ENCODE measurements at regions not wholly inside any gene's neighbourhood (a gene's known extent, or its start where the extent isn't known, plus 50 kb on each side); places are given as distances from the start of the nearest gene placed in this dataset.
"Not testable (repeated sequence)": the region's sequence is repeated elsewhere in the genome, so short reads cannot be mapped to it uniquely, and the experiment has no call there.

DNA sequence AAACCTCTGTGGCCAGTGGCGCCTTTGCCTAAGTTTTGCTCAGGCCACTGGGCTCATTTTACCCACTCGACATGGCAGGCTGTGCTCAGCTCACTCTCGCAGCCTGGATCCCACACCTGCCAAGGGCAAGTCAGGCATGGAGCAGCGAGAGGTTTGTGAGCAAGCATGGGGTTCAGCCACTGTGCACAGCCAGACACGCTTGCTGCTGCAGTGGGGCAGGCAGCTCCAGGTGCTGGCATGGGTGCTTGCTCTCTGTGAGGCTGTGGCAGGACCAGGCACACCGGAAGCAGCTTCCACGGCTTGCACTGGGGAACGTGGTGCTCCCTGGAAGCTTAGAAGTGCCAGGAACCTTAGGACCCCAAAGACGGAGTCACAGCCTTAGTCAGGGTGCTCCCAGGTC lies 470.1 kb downstream of the CDH9 start:
- H3K27me3 Mint-ChIP-seq = no peaks in the 10 kb centered on the region
- H3K27ac Mint-ChIP-seq = no peak overlapping the region
- no peak for DNase-seq (ENCODE audit: low spot score in 2 of 2)
- ATAC-seq (ENCODE audit: low read depth) = no peak
- H3K9me3 Mint-ChIP-seq = peaks cover 7% of the 10 kb centered on the region
- H3K4me3 Mint-ChIP-seq = no peak overlapping the region
- no peaks in the 10 kb centered on the region for H3K4me1 Mint-ChIP-seq
- H3K36me3 Mint-ChIP-seq = no peaks in the 10 kb centered on the region

- DNase-seq (ENCODE audit: low spot score in 2 of 2) (no peak), ATAC-seq (ENCODE audit: low read depth) (no peak)
- Mint-ChIP-seq H3K4me1 (no peaks in the 10 kb centered on the region), H3K36me3 (no peaks in the 10 kb centered on the region), H3K4me3 (no peak overlapping the region), H3K9me3 (peaks cover 7% of the 10 kb centered on the region), H3K27ac (no peak overlapping the region), H3K27me3 (no peaks in the 10 kb centered on the region)
Measured at GRCh38 chr5:26563979-26564378, 474.4 kb downstream of the CDH9 start.

DNA sequence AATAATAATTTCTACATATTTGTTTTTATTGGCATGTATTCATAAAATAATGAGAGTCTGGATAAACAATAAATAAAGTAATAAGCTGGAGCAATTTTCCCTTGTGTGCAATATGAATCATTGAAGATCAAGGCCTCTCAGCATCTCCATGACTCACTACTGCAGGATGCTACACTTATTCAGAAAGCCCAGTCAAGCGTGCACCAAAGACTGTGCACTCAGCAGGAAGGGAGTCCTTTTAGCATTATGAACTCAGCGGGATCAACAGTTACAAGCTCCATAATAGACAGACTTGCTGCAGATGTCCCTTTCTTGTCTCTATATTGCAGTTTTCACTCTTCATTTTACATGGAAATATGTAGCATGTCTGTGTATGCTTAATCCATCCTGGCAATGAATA lies 485.3 kb downstream of the CDH9 start:
- Mint-ChIP-seq H3K27me3 (no peaks in the 10 kb centered on the region), H3K36me3 (no peaks in the 10 kb centered on the region), H3K4me1 (no peaks in the 10 kb centered on the region), H3K9me3 (peaks cover 9% of the 10 kb centered on the region), H3K4me3 (no peak overlapping the region), H3K27ac (no peak overlapping the region)
- DNase-seq (ENCODE audit: low spot score in 2 of 2) (no peak), ATAC-seq (ENCODE audit: low read depth) (no peak)

- peaks cover 5% of the 10 kb centered on the region for H3K9me3 Mint-ChIP-seq
- H3K27me3 Mint-ChIP-seq = no peaks in the 10 kb centered on the region
- ATAC-seq (ENCODE audit: low read depth) (no peak), DNase-seq (ENCODE audit: low spot score in 2 of 2) (no peak)
- no peak overlapping the region for H3K27ac Mint-ChIP-seq
- H3K4me3 Mint-ChIP-seq = no peak overlapping the region
- H3K36me3 Mint-ChIP-seq = no peaks in the 10 kb centered on the region
- no peaks in the 10 kb centered on the region for H3K4me1 Mint-ChIP-seq
Measured at GRCh38 chr5:26543987-26544386, 494.4 kb downstream of the CDH9 start.

DNA sequence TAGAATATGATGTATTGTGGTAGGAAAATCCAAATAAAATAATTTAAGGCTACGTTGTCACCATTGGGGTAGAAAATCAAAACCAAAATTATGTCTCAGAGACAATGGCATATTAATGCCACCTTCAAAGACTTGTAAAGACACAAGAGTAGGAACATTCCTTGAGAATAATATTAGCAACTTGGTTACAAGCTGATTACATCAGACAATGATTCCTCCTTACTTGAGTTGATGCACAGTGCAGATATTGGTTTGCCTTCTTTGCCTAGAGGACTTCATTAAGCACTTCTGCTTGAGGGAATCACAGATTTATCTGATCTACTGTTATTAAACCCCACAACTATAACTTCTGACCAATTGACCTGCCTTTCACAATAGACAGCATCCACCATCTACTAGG lies 500.2 kb downstream of the CDH9 start:
- H3K9me3 Mint-ChIP-seq = peaks cover 5% of the 10 kb centered on the region
- no peak overlapping the region for H3K4me3 Mint-ChIP-seq
- no peaks in the 10 kb centered on the region for H3K36me3 Mint-ChIP-seq
- ATAC-seq (ENCODE audit: low read depth) = no peak
- H3K27me3 Mint-ChIP-seq = no peaks in the 10 kb centered on the region
- DNase-seq (ENCODE audit: low spot score in 2 of 2) = no peak
- no peak overlapping the region for H3K27ac Mint-ChIP-seq
- no peaks in the 10 kb centered on the region for H3K4me1 Mint-ChIP-seq

- DNase-seq (ENCODE audit: low spot score in 2 of 2) (no peak), ATAC-seq (ENCODE audit: low read depth) (no peak)
- Mint-ChIP-seq H3K9me3 (peaks cover 8% of the 10 kb centered on the region), H3K4me1 (no peaks in the 10 kb centered on the region), H3K36me3 (no peaks in the 10 kb centered on the region), H3K27me3 (no peaks in the 10 kb centered on the region), H3K27ac (no peak overlapping the region), H3K4me3 (no peak overlapping the region)
Measured at GRCh38 chr5:26535215-26535614, 503.2 kb downstream of the CDH9 start.

DNA sequence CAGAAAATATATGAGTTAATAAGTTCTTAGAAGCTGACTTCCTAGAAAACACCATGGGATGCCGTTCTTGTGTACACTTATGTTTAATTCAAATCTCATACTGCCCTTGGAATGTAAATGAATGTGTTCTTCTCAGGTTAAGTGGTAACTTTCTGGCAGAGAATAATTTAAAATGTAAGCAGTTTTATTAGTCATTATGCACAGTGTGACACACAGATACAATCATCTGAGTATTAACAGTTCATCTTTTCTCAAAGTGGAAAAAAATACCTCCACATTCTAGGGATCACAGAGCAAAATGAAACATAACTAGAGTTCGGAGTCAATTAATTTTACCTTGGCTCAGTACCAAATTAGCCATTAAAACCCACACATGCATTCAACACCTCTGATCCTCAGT lies 508.1 kb downstream of the CDH9 start:
- no peak for ATAC-seq (ENCODE audit: low read depth)
- no peak for DNase-seq (ENCODE audit: low spot score in 2 of 2)
- no peaks in the 10 kb centered on the region for H3K27me3 Mint-ChIP-seq
- no peaks in the 10 kb centered on the region for H3K36me3 Mint-ChIP-seq
- H3K4me1 Mint-ChIP-seq = no peaks in the 10 kb centered on the region
- no peak overlapping the region for H3K27ac Mint-ChIP-seq
- no peak overlapping the region for H3K4me3 Mint-ChIP-seq
- peaks cover 5% of the 10 kb centered on the region for H3K9me3 Mint-ChIP-seq

- H3K36me3 Mint-ChIP-seq = no peaks in the 10 kb centered on the region
- H3K27ac Mint-ChIP-seq = no peak overlapping the region
- no peak for ATAC-seq (ENCODE audit: low read depth)
Measured at GRCh38 chr5:26519245-26519644, 519.1 kb downstream of the CDH9 start.

GRCh38 chr5:26518065-26518464 lies 520.3 kb downstream of the CDH9 start:
- H3K4me1 Mint-ChIP-seq = no peaks in the 10 kb centered on the region
- H3K9me3 Mint-ChIP-seq = peaks cover 5% of the 10 kb centered on the region
- ATAC-seq (ENCODE audit: low read depth) (no peak), DNase-seq (ENCODE audit: low spot score in 2 of 2) (no peak)
- no peaks in the 10 kb centered on the region for H3K27me3 Mint-ChIP-seq
- no peaks in the 10 kb centered on the region for H3K36me3 Mint-ChIP-seq
- no peak overlapping the region for H3K27ac Mint-ChIP-seq
- H3K4me3 Mint-ChIP-seq = no peak overlapping the region

More at GRCh38 chr5:26519245-26519644, 519.1 kb downstream of the CDH9 start:
- no peak for DNase-seq (ENCODE audit: low spot score in 2 of 2)
- Mint-ChIP-seq H3K27me3 (no peaks in the 10 kb centered on the region), H3K4me3 (no peak overlapping the region), H3K4me1 (no peaks in the 10 kb centered on the region), H3K9me3 (peaks cover 5% of the 10 kb centered on the region)

GRCh38 chr5:26498972-26499371 lies 539.4 kb downstream of the CDH9 start:
- Mint-ChIP-seq H3K27ac (no peak overlapping the region), H3K4me3 (no peak overlapping the region), H3K4me1 (no peaks in the 10 kb centered on the region), H3K27me3 (no peaks in the 10 kb centered on the region), H3K36me3 (no peaks in the 10 kb centered on the region), H3K9me3 (peaks cover 4% of the 10 kb centered on the region)
- no peak for ATAC-seq (ENCODE audit: low read depth)
- DNase-seq (ENCODE audit: low spot score in 2 of 2) = no peak

DNA sequence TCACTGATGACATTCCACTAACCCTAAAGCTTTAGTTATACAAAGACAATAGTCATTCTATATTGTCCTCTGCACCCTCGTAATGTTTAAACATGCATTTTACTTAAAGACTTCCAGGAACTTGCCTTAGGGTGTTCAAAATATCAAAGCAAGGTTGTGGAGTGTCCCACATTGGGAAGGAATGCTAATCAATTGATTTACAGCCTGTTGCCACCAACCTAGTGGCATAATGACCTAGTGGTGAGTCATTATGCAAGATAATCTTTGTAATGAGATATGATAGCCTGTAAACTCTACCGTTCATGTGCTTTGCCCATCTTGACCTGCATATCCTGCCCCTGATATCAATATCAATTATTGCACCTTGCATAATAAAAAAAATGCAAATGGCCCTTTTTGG lies 542.9 kb downstream of the CDH9 start:
- peaks cover 8% of the 10 kb centered on the region for H3K9me3 Mint-ChIP-seq
- no peak overlapping the region for H3K4me3 Mint-ChIP-seq
- no peak for ATAC-seq (ENCODE audit: low read depth)
- no peak for DNase-seq (ENCODE audit: low spot score in 2 of 2)
- no peaks in the 10 kb centered on the region for H3K27me3 Mint-ChIP-seq
- H3K4me1 Mint-ChIP-seq = no peaks in the 10 kb centered on the region
- H3K27ac Mint-ChIP-seq = no peak overlapping the region
- no peaks in the 10 kb centered on the region for H3K36me3 Mint-ChIP-seq

GRCh38 chr5:26492906-26493459 lies 545.4 kb downstream of the CDH9 start:
- H3K4me1 Mint-ChIP-seq = no peaks in the 10 kb centered on the region
- H3K9me3 Mint-ChIP-seq = peaks cover 11% of the 10 kb centered on the region
- H3K4me3 Mint-ChIP-seq = no peak overlapping the region
- ATAC-seq (ENCODE audit: low read depth) (no peak), DNase-seq (ENCODE audit: low spot score in 2 of 2) (no peak)
- no peaks in the 10 kb centered on the region for H3K27me3 Mint-ChIP-seq
- H3K27ac Mint-ChIP-seq = no peak overlapping the region
- H3K36me3 Mint-ChIP-seq = no peaks in the 10 kb centered on the region

DNA sequence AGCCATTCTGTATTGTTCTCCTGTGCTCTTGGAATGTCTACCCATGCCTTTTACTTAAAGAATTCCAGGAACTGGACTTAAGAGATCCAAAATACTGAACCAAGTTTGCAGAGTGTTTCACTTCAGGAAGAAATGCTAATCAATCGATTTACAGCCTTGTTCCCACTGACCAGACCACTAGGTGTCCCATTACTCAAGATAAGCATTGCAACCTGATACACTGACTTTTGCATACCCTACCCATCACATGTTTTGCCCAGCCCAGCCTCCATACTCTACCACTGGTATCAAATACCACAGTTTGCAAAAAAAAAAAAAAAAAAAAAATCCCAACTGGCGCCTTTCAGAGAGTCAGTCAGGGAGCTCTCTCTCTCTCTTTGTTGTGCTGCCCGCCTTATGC lies 550.8 kb downstream of the CDH9 start:
- DNase-seq (ENCODE audit: low spot score in 2 of 2) = no peak
- ATAC-seq (ENCODE audit: low read depth) = no peak
- H3K27ac Mint-ChIP-seq = no peak overlapping the region
- no peak overlapping the region for H3K4me3 Mint-ChIP-seq
- H3K36me3 Mint-ChIP-seq = no peaks in the 10 kb centered on the region
- no peaks in the 10 kb centered on the region for H3K27me3 Mint-ChIP-seq
- no peaks in the 10 kb centered on the region for H3K4me1 Mint-ChIP-seq
- peaks cover 3% of the 10 kb centered on the region for H3K9me3 Mint-ChIP-seq

GRCh38 chr5:26486631-26487030 lies 551.8 kb downstream of the CDH9 start:
- Mint-ChIP-seq H3K27ac (no peak overlapping the region), H3K9me3 (peaks cover 3% of the 10 kb centered on the region), H3K27me3 (no peaks in the 10 kb centered on the region), H3K36me3 (no peaks in the 10 kb centered on the region), H3K4me3 (no peak overlapping the region), H3K4me1 (no peaks in the 10 kb centered on the region)
- ATAC-seq (ENCODE audit: low read depth) = no peak
- DNase-seq (ENCODE audit: low spot score in 2 of 2) = no peak

DNA sequence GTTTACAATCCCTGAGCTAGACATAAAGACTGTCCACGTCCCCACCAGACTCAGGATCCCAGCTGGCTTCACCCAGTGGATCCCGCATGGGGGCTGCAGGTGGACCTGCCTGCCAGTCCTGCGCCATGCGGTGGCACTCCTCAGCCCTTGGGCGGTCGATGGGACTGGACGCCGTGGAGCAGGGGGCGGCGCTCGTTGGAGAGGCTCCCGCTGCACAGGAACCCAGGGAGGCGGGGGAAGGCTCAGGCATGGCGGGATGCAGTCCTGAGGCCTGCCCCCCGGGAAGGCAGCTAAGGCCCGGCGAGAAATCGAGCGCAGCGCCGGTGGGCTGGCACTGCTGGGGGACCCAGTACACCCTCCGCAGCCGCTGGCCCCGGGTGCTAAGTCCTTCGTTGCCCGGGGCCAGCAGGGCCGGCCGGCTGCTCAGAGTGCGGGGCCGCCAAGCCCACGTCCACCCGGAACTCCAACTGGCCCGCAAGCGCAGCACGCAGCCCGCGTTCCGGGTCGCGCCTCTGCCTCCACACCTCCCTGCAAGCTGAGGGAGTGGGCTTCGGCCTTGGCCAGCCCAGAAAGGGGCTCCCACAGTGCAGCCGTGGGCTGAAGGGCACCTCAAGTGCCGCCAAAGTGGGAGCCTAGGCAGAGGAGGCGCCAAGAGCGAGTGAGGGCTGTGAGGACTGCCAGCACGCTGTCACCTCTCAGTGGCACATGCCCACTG lies 553.1 kb downstream of the CDH9 start:
- H3K36me3 Mint-ChIP-seq; H3K4me1 Mint-ChIP-seq; H3K9me3 Mint-ChIP-seq; H3K4me3 Mint-ChIP-seq; DNase-seq (ENCODE audit: low spot score in 2 of 2); ATAC-seq (ENCODE audit: low read depth); H3K27me3 Mint-ChIP-seq; H3K27ac Mint-ChIP-seq: not testable (repeated sequence)

Data from memory B cell (primary cell).